DLD1 (cell line): ENCODE measurements at regions not wholly inside any gene's neighbourhood (a gene's known extent, or its start where the extent isn't known, plus 50 kb on each side); places are given as distances from the start of the nearest gene placed in this dataset.
"Not testable (repeated sequence)": the region's sequence is repeated elsewhere in the genome, so short reads cannot be mapped to it uniquely, and the experiment has no call there.

Experiments used
- in situ Hi-C: cut with HindIII; loops from 2 replicates; pipeline ENCODE4 v1.10.0; 2017; ENCODE audit warnings: low sequenced_read_pairs

GRCh38 chr9:82757924-82758323 lies 305.0 kb downstream of the RASEF start:
- in situ Hi-C loops: no loop called here

- in situ Hi-C loops: no loop called here
Observed at GRCh38 chr9:82761027-82761426, 301.9 kb downstream of the RASEF start.

- in situ Hi-C loops: no loop called here
Observed at GRCh38 chr9:82761956-82762355, 301.0 kb downstream of the RASEF start.

- in situ Hi-C loops: no loop called here
Observed at GRCh38 chr9:82763656-82764055, 299.3 kb downstream of the RASEF start.

GRCh38 chr9:82764061-82764668 lies 298.8 kb downstream of the RASEF start:
- in situ Hi-C loops: no loop called here

GRCh38 chr9:82774707-82775231 lies 288.2 kb downstream of the RASEF start:
- in situ Hi-C loops: not testable (repeated sequence)

- in situ Hi-C loops: no loop called here
Observed at GRCh38 chr9:82776508-82776907, 286.4 kb downstream of the RASEF start.

- in situ Hi-C loops: no loop called here
Observed at GRCh38 chr9:82777366-82777765, 285.6 kb downstream of the RASEF start.

- in situ Hi-C loops: not testable (repeated sequence)
Observed at GRCh38 chr9:82778923-82779322, 284.0 kb downstream of the RASEF start.

GRCh38 chr9:82780017-82780416 lies 282.9 kb downstream of the RASEF start:
- in situ Hi-C loops: no loop called here

- in situ Hi-C loops: no loop called here
Observed at GRCh38 chr9:82781921-82782392, 281.0 kb downstream of the RASEF start.

- in situ Hi-C loops: no loop called here
Observed at GRCh38 chr9:82783045-82783444, 279.9 kb downstream of the RASEF start.

- in situ Hi-C loops: no loop called here
Observed at GRCh38 chr9:82784589-82784988, 278.4 kb downstream of the RASEF start.

GRCh38 chr9:82789155-82789824 lies 273.7 kb downstream of the RASEF start:
- in situ Hi-C loops: no loop called here

- in situ Hi-C loops: no loop called here
Observed at GRCh38 chr9:82790875-82791274, 272.1 kb downstream of the RASEF start.

GRCh38 chr9:82791692-82792091 lies 271.2 kb downstream of the RASEF start:
- in situ Hi-C loops: no loop called here

- in situ Hi-C loops: no loop called here
Observed at GRCh38 chr9:82797534-82797933, 265.4 kb downstream of the RASEF start.

- in situ Hi-C loops: no loop called here
Observed at GRCh38 chr9:82799286-82799685, 263.7 kb downstream of the RASEF start.

- in situ Hi-C loops: no loop called here
Observed at GRCh38 chr9:82805027-82805426, 257.9 kb downstream of the RASEF start.

GRCh38 chr9:82808478-82808877 lies 254.5 kb downstream of the RASEF start:
- in situ Hi-C loops: no loop called here

- in situ Hi-C loops: no loop called here
Observed at GRCh38 chr9:82810915-82811314, 252.0 kb downstream of the RASEF start.

- in situ Hi-C loops: no loop called here
Observed at GRCh38 chr9:82819260-82819659, 243.7 kb downstream of the RASEF start.
